ENCODE measurements at regions not wholly inside any gene's neighbourhood (a gene's known extent, or its start where the extent isn't known, plus 50 kb on each side); places are given as distances from the start of the nearest gene placed in this dataset.

- Histone ChIP-seq H3K27me3 (ENCODE audit: insufficient read depth, poor library complexity, severe bottlenecking) (no peaks in the 10 kb centered on the region), H3K36me3 (ENCODE audit: low read depth) (no peaks in the 10 kb centered on the region), H3K9me3 (ENCODE audit: severe bottlenecking) (peaks cover 3% of the 10 kb centered on the region), H3K4me3 (ENCODE audit: severe bottlenecking) (no peak overlapping the region), H3K27ac (ENCODE audit: poor library complexity, severe bottlenecking) (no peak overlapping the region), H3K4me1 (ENCODE audit: insufficient read depth, poor library complexity, severe bottlenecking) (peaks cover 18% of the 10 kb centered on the region)
- DNase-seq (ENCODE audit: low spot score) = no peak
- no peak for ATAC-seq (ENCODE audit: low read depth)
- no peak for TF ChIP-seq CTCF (IDR thresholded peaks at IDR 0.05; ENCODE audit: poor library complexity, severe bottlenecking)
These were observed 197.1 kb downstream of the UACA start for GRCh38 chr15:70566047-70566835.

- no peak for DNase-seq (ENCODE audit: low spot score)
- H3K9me3 ChIP-seq (ENCODE audit: severe bottlenecking) = peaks cover 3% of the 10 kb centered on the region
- H3K4me3 ChIP-seq (ENCODE audit: severe bottlenecking) = no peak overlapping the region
- H3K27ac ChIP-seq (ENCODE audit: poor library complexity, severe bottlenecking) = no peak overlapping the region
- TF ChIP-seq CTCF (IDR thresholded peaks at IDR 0.05; ENCODE audit: poor library complexity, severe bottlenecking) = no peak
- H3K27me3 ChIP-seq (ENCODE audit: insufficient read depth, poor library complexity, severe bottlenecking) = no peaks in the 10 kb centered on the region
- no peaks in the 10 kb centered on the region for H3K36me3 ChIP-seq (ENCODE audit: low read depth)
- H3K4me1 ChIP-seq (ENCODE audit: insufficient read depth, poor library complexity, severe bottlenecking) = no peaks in the 10 kb centered on the region
- ATAC-seq (ENCODE audit: low read depth) = no peak; the same call in 2 of the 3 replicates
These were observed 199.7 kb downstream of the UACA start for GRCh38 chr15:70563561-70564095.

- Histone ChIP-seq H3K27me3 (ENCODE audit: insufficient read depth, poor library complexity, severe bottlenecking) (no peaks in the 10 kb centered on the region), H3K4me3 (ENCODE audit: severe bottlenecking) (no peak overlapping the region), H3K27ac (ENCODE audit: poor library complexity, severe bottlenecking) (no peak overlapping the region), H3K4me1 (ENCODE audit: insufficient read depth, poor library complexity, severe bottlenecking) (no peaks in the 10 kb centered on the region), H3K9me3 (ENCODE audit: severe bottlenecking) (peaks cover 3% of the 10 kb centered on the region), H3K36me3 (ENCODE audit: low read depth) (no peaks in the 10 kb centered on the region)
- no peak for DNase-seq (ENCODE audit: low spot score)
- no peak for ATAC-seq (ENCODE audit: low read depth)
- no peak for TF ChIP-seq CTCF (IDR thresholded peaks at IDR 0.05; ENCODE audit: poor library complexity, severe bottlenecking)
These were observed 200.5 kb downstream of the UACA start for GRCh38 chr15:70562906-70563305.

- no peak for DNase-seq (ENCODE audit: low spot score)
- Histone ChIP-seq H3K27ac (ENCODE audit: poor library complexity, severe bottlenecking) (no peak overlapping the region), H3K4me3 (ENCODE audit: severe bottlenecking) (no peak overlapping the region), H3K9me3 (ENCODE audit: severe bottlenecking) (peaks cover 3% of the 10 kb centered on the region), H3K27me3 (ENCODE audit: insufficient read depth, poor library complexity, severe bottlenecking) (no peaks in the 10 kb centered on the region), H3K4me1 (ENCODE audit: insufficient read depth, poor library complexity, severe bottlenecking) (no peaks in the 10 kb centered on the region), H3K36me3 (ENCODE audit: low read depth) (no peaks in the 10 kb centered on the region)
- no peak for TF ChIP-seq CTCF (IDR thresholded peaks at IDR 0.05; ENCODE audit: poor library complexity, severe bottlenecking)
- no peak for ATAC-seq (ENCODE audit: low read depth)
These were observed 201.5 kb downstream of the UACA start for GRCh38 chr15:70561885-70562284.
